Stomach smooth muscle (tissue), 2 donors: ENCODE measurements at regions not wholly inside any gene's neighbourhood (a gene's known extent, or its start where the extent isn't known, plus 50 kb on each side); places are given as distances from the start of the nearest gene placed in this dataset.
"Not testable (repeated sequence)": the region's sequence is repeated elsewhere in the genome, so short reads cannot be mapped to it uniquely, and the experiment has no call there.

Experiments used
- H3K27ac ChIP-seq: one replicate; pipeline ENCODE4 v1.7.0; 2013; ENCODE audit warnings: mild to moderate bottlenecking, low read length, inconsistent platforms
- H3K27me3 ChIP-seq, 2 donors: one replicate each; pipeline ENCODE4 v1.7.0; 2013; ENCODE audit warnings: low read length in 2 of 2; ENCODE audit not compliant: insufficient read depth in 2 of 2, control insufficient read depth in 1 of 2
- H3K36me3 ChIP-seq, 2 donors: one replicate each; pipeline ENCODE4 v1.7.0; 2013; ENCODE audit warnings: low read length in 2 of 2; ENCODE audit not compliant: control insufficient read depth in 2 of 2, insufficient read depth in 2 of 2
- H3K4me1 ChIP-seq: one replicate; pipeline ENCODE4 v1.7.0; 2013; ENCODE audit warnings: low read length; ENCODE audit not compliant: control insufficient read depth, insufficient read depth
- H3K4me3 ChIP-seq, 2 donors: one replicate each; pipeline ENCODE4 v1.7.0; 2013; ENCODE audit warnings: low read length in 2 of 2
- H3K9ac ChIP-seq, 2 donors: one replicate each; pipeline ENCODE4 v1.7.0; 2013; ENCODE audit warnings: low read length in 2 of 2, mild to moderate bottlenecking in 1 of 2
- H3K9me3 ChIP-seq, 2 donors: one replicate each; pipeline ENCODE4 v1.7.0; 2013; ENCODE audit warnings: low read length in 2 of 2; ENCODE audit not compliant: control insufficient read depth in 2 of 2
- donor health status: healthy.
- donor health status: Pancreatic carcinoma.

GRCh38 chr20:47888351-47888750 is 103.1 kb upstream of the SULF2 start:
- H3K27me3 ChIP-seq: peaks cover 2 to 5% of the 10 kb centered on the region in 2 donors
- no peaks in the 10 kb centered on the region for H3K36me3 ChIP-seq
- no peaks in the 10 kb centered on the region for H3K9me3 ChIP-seq
- no peak overlapping the region for H3K4me3 ChIP-seq
- H3K4me1 ChIP-seq: no peaks in the 10 kb centered on the region
- no peak overlapping the region for H3K9ac ChIP-seq
- no peak overlapping the region for H3K27ac ChIP-seq

- Histone ChIP-seq H3K9ac (no peak overlapping the region), H3K27ac (no peak overlapping the region), H3K27me3 (peaks cover 2 to 5% of the 10 kb centered on the region in 2 donors), H3K4me1 (no peaks in the 10 kb centered on the region), H3K4me3 (no peak overlapping the region), H3K9me3 (no peaks in the 10 kb centered on the region), H3K36me3 (no peaks in the 10 kb centered on the region)
Observed at GRCh38 chr20:47887477-47888080, 102.3 kb upstream of the SULF2 start.

- H3K27me3 ChIP-seq: peaks cover 2 to 5% of the 10 kb centered on the region in 2 donors
- H3K4me1 ChIP-seq: no peaks in the 10 kb centered on the region
- H3K9me3 ChIP-seq: no peaks in the 10 kb centered on the region
- no peaks in the 10 kb centered on the region for H3K36me3 ChIP-seq
- no peak overlapping the region for H3K27ac ChIP-seq
- H3K9ac ChIP-seq: no peak overlapping the region
- H3K4me3 ChIP-seq: no peak overlapping the region
Observed at GRCh38 chr20:47887064-47887463, 101.8 kb upstream of the SULF2 start.

GRCh38 chr20:47886454-47887041 is 101.3 kb upstream of the SULF2 start:
- no peak overlapping the region for H3K27ac ChIP-seq
- no peak overlapping the region for H3K9ac ChIP-seq
- no peaks in the 10 kb centered on the region for H3K9me3 ChIP-seq
- no peaks in the 10 kb centered on the region for H3K36me3 ChIP-seq
- H3K4me3 ChIP-seq: no peak overlapping the region
- H3K4me1 ChIP-seq: no peaks in the 10 kb centered on the region
- H3K27me3 ChIP-seq: peaks cover 2 to 5% of the 10 kb centered on the region in 2 donors

- H3K9me3 ChIP-seq: no peaks in the 10 kb centered on the region
- no peaks in the 10 kb centered on the region for H3K4me1 ChIP-seq
- no peak overlapping the region for H3K9ac ChIP-seq
- H3K27ac ChIP-seq: no peak overlapping the region
- no peaks in the 10 kb centered on the region for H3K36me3 ChIP-seq
- peaks cover 2 to 5% of the 10 kb centered on the region in 2 donors for H3K27me3 ChIP-seq
- no peak overlapping the region for H3K4me3 ChIP-seq
Observed at GRCh38 chr20:47885909-47886453, 100.7 kb upstream of the SULF2 start.

- H3K4me1 ChIP-seq, H3K9me3 ChIP-seq, H3K27me3 ChIP-seq, H3K36me3 ChIP-seq, H3K9ac ChIP-seq, H3K27ac ChIP-seq, H3K4me3 ChIP-seq: not testable (repeated sequence)
Observed at GRCh38 chr20:47883940-47884339, 98.7 kb upstream of the SULF2 start.

GRCh38 chr20:47883186-47883585 is 97.9 kb upstream of the SULF2 start:
- Histone ChIP-seq H3K4me1 (no peaks in the 10 kb centered on the region), H3K4me3 (no peak overlapping the region), H3K36me3 (no peaks in the 10 kb centered on the region), H3K27ac (no peak overlapping the region), H3K27me3 (peaks cover 2 to 5% of the 10 kb centered on the region in 2 donors), H3K9ac (no peak overlapping the region), H3K9me3 (no peaks in the 10 kb centered on the region)

GRCh38 chr20:47879771-47880170 is 94.5 kb upstream of the SULF2 start:
- H3K9ac ChIP-seq: no peak overlapping the region
- no peaks in the 10 kb centered on the region for H3K4me1 ChIP-seq
- no peak overlapping the region for H3K27ac ChIP-seq
- no peak overlapping the region for H3K4me3 ChIP-seq
- H3K36me3 ChIP-seq: no peaks in the 10 kb centered on the region
- no peaks in the 10 kb centered on the region for H3K9me3 ChIP-seq
- H3K27me3 ChIP-seq: no peaks in the 10 kb centered on the region

- Histone ChIP-seq H3K4me3 (no peak overlapping the region), H3K4me1 (no peaks in the 10 kb centered on the region), H3K9me3 (no peaks in the 10 kb centered on the region), H3K27me3 (no peaks in the 10 kb centered on the region), H3K9ac (no peak overlapping the region), H3K27ac (no peak overlapping the region), H3K36me3 (no peaks in the 10 kb centered on the region)
Observed at GRCh38 chr20:47878601-47879027, 93.3 kb upstream of the SULF2 start.

- no peaks in the 10 kb centered on the region for H3K9me3 ChIP-seq
- no peaks in the 10 kb centered on the region for H3K36me3 ChIP-seq
- no peak overlapping the region for H3K9ac ChIP-seq
- H3K4me3 ChIP-seq: no peak overlapping the region
- H3K27ac ChIP-seq: no peak overlapping the region
- H3K4me1 ChIP-seq: no peaks in the 10 kb centered on the region
- no peaks in the 10 kb centered on the region for H3K27me3 ChIP-seq
Observed at GRCh38 chr20:47876311-47877088, 91.2 kb upstream of the SULF2 start.
